ENCODE measurements at regions not wholly inside any gene's neighbourhood (a gene's known extent, or its start where the extent isn't known, plus 50 kb on each side); places are given as distances from the start of the nearest gene placed in this dataset.

GRCh38 chr13:103537616-103538015, 471.4 kb upstream of the SLC10A2 start:
- H3K4me3 ChIP-seq (ENCODE audit: low read length), result no peak overlapping the region
- TF ChIP-seq ZNF274 (IDR thresholded peaks at IDR 0.05; ENCODE audit: low read depth, low read length), result no peak

- no peak overlapping the region for H3K4me3 ChIP-seq (ENCODE audit: low read length)
- TF ChIP-seq ZNF274 (IDR thresholded peaks at IDR 0.05; ENCODE audit: low read depth, low read length), result no peak
These were observed 465.1 kb upstream of the SLC10A2 start for GRCh38 chr13:103531278-103531677.

- no peak for TF ChIP-seq ZNF274 (IDR thresholded peaks at IDR 0.05; ENCODE audit: low read depth, low read length)
- no peak overlapping the region for H3K4me3 ChIP-seq (ENCODE audit: low read length)
These were observed 462.2 kb upstream of the SLC10A2 start for GRCh38 chr13:103528437-103528836.

- no peak for TF ChIP-seq ZNF274 (IDR thresholded peaks at IDR 0.05; ENCODE audit: low read depth, low read length)
- no peak overlapping the region for H3K4me3 ChIP-seq (ENCODE audit: low read length)
These were observed 459.3 kb upstream of the SLC10A2 start for GRCh38 chr13:103525530-103525929.

GRCh38 chr13:103523858-103524257, 457.6 kb upstream of the SLC10A2 start:
- TF ChIP-seq ZNF274 (IDR thresholded peaks at IDR 0.05; ENCODE audit: low read depth, low read length), result no peak
- H3K4me3 ChIP-seq (ENCODE audit: low read length), result no peak overlapping the region

- H3K4me3 ChIP-seq (ENCODE audit: low read length), result no peak overlapping the region
- TF ChIP-seq ZNF274 (IDR thresholded peaks at IDR 0.05; ENCODE audit: low read depth, low read length), result no peak
These were observed 455.3 kb upstream of the SLC10A2 start for GRCh38 chr13:103521532-103521931.

GRCh38 chr13:103517768-103518102, 451.5 kb upstream of the SLC10A2 start:
- TF ChIP-seq ZNF274 (IDR thresholded peaks at IDR 0.05; ENCODE audit: low read depth, low read length), result no peak
- no peak overlapping the region for H3K4me3 ChIP-seq (ENCODE audit: low read length)

- no peak overlapping the region for H3K4me3 ChIP-seq (ENCODE audit: low read length)
- TF ChIP-seq ZNF274 (IDR thresholded peaks at IDR 0.05; ENCODE audit: low read depth, low read length), result no peak
These were observed 451.0 kb upstream of the SLC10A2 start for GRCh38 chr13:103517066-103517767.

GRCh38 chr13:103516015-103516795, 450.0 kb upstream of the SLC10A2 start:
- TF ChIP-seq ZNF274 (IDR thresholded peaks at IDR 0.05; ENCODE audit: low read depth, low read length), result no peak
- no peak overlapping the region for H3K4me3 ChIP-seq (ENCODE audit: low read length)

GRCh38 chr13:103515410-103515809, 449.2 kb upstream of the SLC10A2 start:
- no peak for TF ChIP-seq ZNF274 (IDR thresholded peaks at IDR 0.05; ENCODE audit: low read depth, low read length)

GRCh38 chr13:103514619-103515018, 448.4 kb upstream of the SLC10A2 start:
- H3K4me3 ChIP-seq (ENCODE audit: low read length), result no peak overlapping the region
- TF ChIP-seq ZNF274 (IDR thresholded peaks at IDR 0.05; ENCODE audit: low read depth, low read length), result no peak

More at GRCh38 chr13:103515410-103515809, 449.2 kb upstream of the SLC10A2 start:
- H3K4me3 ChIP-seq (ENCODE audit: low read length), result no peak overlapping the region

GRCh38 chr13:103514188-103514587, 448.0 kb upstream of the SLC10A2 start:
- no peak for TF ChIP-seq ZNF274 (IDR thresholded peaks at IDR 0.05; ENCODE audit: low read depth, low read length)
- H3K4me3 ChIP-seq (ENCODE audit: low read length), result no peak overlapping the region

- H3K4me3 ChIP-seq (ENCODE audit: low read length), result no peak overlapping the region
- TF ChIP-seq ZNF274 (IDR thresholded peaks at IDR 0.05; ENCODE audit: low read depth, low read length), result no peak
These were observed 443.9 kb upstream of the SLC10A2 start for GRCh38 chr13:103510007-103510535.

- TF ChIP-seq ZNF274 (IDR thresholded peaks at IDR 0.05; ENCODE audit: low read depth, low read length), result no peak
These were observed 431.2 kb upstream of the SLC10A2 start for GRCh38 chr13:103497404-103497803.

GRCh38 chr13:103487841-103488240, 421.6 kb upstream of the SLC10A2 start:
- no peak for TF ChIP-seq ZNF274 (IDR thresholded peaks at IDR 0.05; ENCODE audit: low read depth, low read length)
- H3K4me3 ChIP-seq (ENCODE audit: low read length), result no peak overlapping the region

More at GRCh38 chr13:103497404-103497803, 431.2 kb upstream of the SLC10A2 start:
- H3K4me3 ChIP-seq (ENCODE audit: low read length), result no peak overlapping the region

All from GM08714 (cell line).